ENCODE measurements at regions not wholly inside any gene's neighbourhood (a gene's known extent, or its start where the extent isn't known, plus 50 kb on each side); places are given as distances from the start of the nearest gene placed in this dataset.
A peak's percentile ranks its signal among the peaks of the same experiment; 100 is the strongest.

DNA sequence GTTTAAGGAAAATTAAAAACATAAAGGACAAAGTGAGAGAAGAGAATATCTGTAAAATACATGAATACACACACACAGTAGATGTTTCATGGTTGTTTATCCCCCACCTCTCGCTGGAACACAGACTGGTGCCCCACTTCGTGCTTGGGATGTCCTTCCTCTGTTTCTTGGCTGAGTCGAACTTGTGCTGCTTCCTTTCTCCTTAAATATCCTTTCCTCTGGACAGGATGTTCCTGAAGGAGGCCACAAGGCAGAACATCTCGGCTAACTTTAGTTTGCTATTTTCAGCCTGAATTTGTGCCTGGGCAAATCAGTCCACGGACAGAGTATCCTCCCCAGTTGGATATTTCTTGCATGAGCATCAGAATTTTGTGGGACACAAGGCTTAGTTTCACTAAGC lies 54.7 kb upstream of the ZMYND8 start:
- no peaks in the 10 kb centered on the region for H3K36me3 ChIP-seq (ENCODE audit: control insufficient read depth in 4 of 4, insufficient read depth in 3 of 4, low read depth in 1 of 4, low read length in 3 of 4)
- no peaks in the 10 kb centered on the region for H3K9me3 ChIP-seq (ENCODE audit: control insufficient read depth in 4 of 4, low read length in 3 of 4)
- no peaks in the 10 kb centered on the region for H3K4me1 ChIP-seq (ENCODE audit: control insufficient read depth in 4 of 4, insufficient read depth in 4 of 4, low read length in 3 of 4)
- no peak overlapping the region for H3K4me3 ChIP-seq (ENCODE audit: low read depth in 1 of 3, low read length in 3 of 3)
- no peak overlapping the region for H3K9ac ChIP-seq (ENCODE audit: low read depth in 1 of 2, low read length in 2 of 2)
- no peak overlapping the region for H3K27ac ChIP-seq (ENCODE audit: low read depth in 1 of 2, low read length in 2 of 2)
- 64% methylated on average over 5 of the region's 5 CpGs for WGBS
- no peaks in the 10 kb centered on the region for H3K27me3 ChIP-seq (ENCODE audit: control insufficient read depth in 4 of 4, insufficient read depth in 4 of 4, low read length in 3 of 4)
- no peak for DNase-seq (ENCODE audit: low spot score)
- TF ChIP-seq EGR1 (IDR thresholded peaks at IDR 0.05; ENCODE audit: low read depth in 2 of 2) (no peak), FOXA1 (IDR thresholded peaks at IDR 0.05) (no peak), TAF1 (conservative IDR thresholded peaks at IDR 0.05) (no peak), RXRA (IDR thresholded peaks at IDR 0.05) (peak in 1 of 2 donors; percentile 40), NR2F2 (IDR thresholded peaks at IDR 0.05) (peak; percentile 67), RAD21 (IDR thresholded peaks at IDR 0.05) (peak; percentile 32 to 57), YY1 (IDR thresholded peaks at IDR 0.05) (no peak), HNF4G (IDR thresholded peaks at IDR 0.05) (no peak), JUND (IDR thresholded peaks at IDR 0.05) (no peak), GABPA (IDR thresholded peaks at IDR 0.05 in 1 of 2, conservative IDR thresholded peaks at IDR 0.05 in 1 of 2) (no peak), FOXA2 (IDR thresholded peaks at IDR 0.05) (no peak), SP1 (IDR thresholded peaks at IDR 0.05) (peak; percentile 68), HNF4A (conservative IDR thresholded peaks at IDR 0.05) (no peak)
- TF ChIP-seq, protein P1, sequence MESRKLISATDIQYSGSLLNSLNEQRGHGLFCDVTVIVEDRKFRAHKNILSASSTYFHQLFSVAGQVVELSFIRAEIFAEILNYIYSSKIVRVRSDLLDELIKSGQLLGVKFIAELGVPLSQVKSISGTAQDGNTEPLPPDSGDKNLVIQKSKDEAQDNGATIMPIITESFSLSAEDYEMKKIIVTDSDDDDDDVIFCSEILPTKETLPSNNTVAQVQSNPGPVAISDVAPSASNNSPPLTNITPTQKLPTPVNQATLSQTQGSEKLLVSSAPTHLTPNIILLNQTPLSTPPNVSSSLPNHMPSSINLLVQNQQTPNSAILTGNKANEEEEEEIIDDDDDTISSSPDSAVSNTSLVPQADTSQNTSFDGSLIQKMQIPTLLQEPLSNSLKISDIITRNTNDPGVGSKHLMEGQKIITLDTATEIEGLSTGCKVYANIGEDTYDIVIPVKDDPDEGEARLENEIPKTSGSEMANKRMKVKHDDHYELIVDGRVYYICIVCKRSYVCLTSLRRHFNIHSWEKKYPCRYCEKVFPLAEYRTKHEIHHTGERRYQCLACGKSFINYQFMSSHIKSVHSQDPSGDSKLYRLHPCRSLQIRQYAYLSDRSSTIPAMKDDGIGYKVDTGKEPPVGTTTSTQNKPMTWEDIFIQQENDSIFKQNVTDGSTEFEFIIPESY (IDR thresholded peaks at IDR 0.05), result no peak
- TF ChIP-seq, protein P2, sequence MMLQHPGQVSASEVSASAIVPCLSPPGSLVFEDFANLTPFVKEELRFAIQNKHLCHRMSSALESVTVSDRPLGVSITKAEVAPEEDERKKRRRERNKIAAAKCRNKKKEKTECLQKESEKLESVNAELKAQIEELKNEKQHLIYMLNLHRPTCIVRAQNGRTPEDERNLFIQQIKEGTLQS (IDR thresholded peaks at IDR 0.05), result no peak
- TF ChIP-seq, protein P3, sequence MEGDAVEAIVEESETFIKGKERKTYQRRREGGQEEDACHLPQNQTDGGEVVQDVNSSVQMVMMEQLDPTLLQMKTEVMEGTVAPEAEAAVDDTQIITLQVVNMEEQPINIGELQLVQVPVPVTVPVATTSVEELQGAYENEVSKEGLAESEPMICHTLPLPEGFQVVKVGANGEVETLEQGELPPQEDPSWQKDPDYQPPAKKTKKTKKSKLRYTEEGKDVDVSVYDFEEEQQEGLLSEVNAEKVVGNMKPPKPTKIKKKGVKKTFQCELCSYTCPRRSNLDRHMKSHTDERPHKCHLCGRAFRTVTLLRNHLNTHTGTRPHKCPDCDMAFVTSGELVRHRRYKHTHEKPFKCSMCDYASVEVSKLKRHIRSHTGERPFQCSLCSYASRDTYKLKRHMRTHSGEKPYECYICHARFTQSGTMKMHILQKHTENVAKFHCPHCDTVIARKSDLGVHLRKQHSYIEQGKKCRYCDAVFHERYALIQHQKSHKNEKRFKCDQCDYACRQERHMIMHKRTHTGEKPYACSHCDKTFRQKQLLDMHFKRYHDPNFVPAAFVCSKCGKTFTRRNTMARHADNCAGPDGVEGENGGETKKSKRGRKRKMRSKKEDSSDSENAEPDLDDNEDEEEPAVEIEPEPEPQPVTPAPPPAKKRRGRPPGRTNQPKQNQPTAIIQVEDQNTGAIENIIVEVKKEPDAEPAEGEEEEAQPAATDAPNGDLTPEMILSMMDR (IDR thresholded peaks at IDR 0.05; ENCODE audit: low read depth, low read length, missing input control), result no peak
- TF ChIP-seq, protein P4, sequence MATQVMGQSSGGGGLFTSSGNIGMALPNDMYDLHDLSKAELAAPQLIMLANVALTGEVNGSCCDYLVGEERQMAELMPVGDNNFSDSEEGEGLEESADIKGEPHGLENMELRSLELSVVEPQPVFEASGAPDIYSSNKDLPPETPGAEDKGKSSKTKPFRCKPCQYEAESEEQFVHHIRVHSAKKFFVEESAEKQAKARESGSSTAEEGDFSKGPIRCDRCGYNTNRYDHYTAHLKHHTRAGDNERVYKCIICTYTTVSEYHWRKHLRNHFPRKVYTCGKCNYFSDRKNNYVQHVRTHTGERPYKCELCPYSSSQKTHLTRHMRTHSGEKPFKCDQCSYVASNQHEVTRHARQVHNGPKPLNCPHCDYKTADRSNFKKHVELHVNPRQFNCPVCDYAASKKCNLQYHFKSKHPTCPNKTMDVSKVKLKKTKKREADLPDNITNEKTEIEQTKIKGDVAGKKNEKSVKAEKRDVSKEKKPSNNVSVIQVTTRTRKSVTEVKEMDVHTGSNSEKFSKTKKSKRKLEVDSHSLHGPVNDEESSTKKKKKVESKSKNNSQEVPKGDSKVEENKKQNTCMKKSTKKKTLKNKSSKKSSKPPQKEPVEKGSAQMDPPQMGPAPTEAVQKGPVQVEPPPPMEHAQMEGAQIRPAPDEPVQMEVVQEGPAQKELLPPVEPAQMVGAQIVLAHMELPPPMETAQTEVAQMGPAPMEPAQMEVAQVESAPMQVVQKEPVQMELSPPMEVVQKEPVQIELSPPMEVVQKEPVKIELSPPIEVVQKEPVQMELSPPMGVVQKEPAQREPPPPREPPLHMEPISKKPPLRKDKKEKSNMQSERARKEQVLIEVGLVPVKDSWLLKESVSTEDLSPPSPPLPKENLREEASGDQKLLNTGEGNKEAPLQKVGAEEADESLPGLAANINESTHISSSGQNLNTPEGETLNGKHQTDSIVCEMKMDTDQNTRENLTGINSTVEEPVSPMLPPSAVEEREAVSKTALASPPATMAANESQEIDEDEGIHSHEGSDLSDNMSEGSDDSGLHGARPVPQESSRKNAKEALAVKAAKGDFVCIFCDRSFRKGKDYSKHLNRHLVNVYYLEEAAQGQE (IDR thresholded peaks at IDR 0.05), result no peak
- TF ChIP-seq, protein P5, sequence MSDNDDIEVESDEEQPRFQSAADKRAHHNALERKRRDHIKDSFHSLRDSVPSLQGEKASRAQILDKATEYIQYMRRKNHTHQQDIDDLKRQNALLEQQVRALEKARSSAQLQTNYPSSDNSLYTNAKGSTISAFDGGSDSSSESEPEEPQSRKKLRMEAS (IDR thresholded peaks at IDR 0.05), result no peak

All from liver (tissue), 8 donors.